ENCODE measurements at regions not wholly inside any gene's neighbourhood (a gene's known extent, or its start where the extent isn't known, plus 50 kb on each side); places are given as distances from the start of the nearest gene placed in this dataset.

DNA sequence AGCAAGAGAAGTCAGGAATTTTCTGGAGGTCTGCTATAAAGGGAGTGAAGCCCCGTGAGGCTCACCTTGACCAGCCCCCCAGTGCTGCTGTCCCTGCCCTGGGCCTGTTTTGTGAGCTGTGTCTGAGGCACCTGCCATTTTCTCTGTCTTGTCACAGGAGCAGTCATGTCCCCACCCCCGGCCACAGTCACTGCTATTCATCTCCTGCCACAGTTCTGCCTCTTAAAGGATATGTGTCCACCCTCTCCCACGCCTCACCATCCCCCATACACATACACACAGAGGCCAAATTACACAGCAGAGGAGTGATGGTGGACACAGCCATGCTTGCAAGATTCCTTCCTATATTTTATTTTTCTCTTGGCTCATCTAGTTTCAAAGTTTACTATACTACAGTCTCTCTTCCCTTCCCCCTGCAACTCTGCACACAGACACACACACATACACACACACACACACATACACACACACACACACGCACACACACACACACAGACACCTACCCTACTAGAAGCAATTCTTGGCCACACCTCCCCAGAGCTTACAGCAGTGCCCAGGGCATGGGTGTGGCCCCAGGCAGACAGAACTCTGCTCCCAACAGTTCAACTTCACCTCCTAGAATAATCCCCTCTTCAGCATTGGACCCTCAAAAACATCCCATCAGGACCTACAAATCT is 68.7 kb upstream of the TAB2 start:
- TF ChIP-seq, protein P1, sequence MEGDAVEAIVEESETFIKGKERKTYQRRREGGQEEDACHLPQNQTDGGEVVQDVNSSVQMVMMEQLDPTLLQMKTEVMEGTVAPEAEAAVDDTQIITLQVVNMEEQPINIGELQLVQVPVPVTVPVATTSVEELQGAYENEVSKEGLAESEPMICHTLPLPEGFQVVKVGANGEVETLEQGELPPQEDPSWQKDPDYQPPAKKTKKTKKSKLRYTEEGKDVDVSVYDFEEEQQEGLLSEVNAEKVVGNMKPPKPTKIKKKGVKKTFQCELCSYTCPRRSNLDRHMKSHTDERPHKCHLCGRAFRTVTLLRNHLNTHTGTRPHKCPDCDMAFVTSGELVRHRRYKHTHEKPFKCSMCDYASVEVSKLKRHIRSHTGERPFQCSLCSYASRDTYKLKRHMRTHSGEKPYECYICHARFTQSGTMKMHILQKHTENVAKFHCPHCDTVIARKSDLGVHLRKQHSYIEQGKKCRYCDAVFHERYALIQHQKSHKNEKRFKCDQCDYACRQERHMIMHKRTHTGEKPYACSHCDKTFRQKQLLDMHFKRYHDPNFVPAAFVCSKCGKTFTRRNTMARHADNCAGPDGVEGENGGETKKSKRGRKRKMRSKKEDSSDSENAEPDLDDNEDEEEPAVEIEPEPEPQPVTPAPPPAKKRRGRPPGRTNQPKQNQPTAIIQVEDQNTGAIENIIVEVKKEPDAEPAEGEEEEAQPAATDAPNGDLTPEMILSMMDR (IDR thresholded peaks at IDR 0.05) = no peak
- no peak for TF ChIP-seq POLR2A (IDR thresholded peaks at IDR 0.05)
